ENCODE measurements at regions not wholly inside any gene's neighbourhood (a gene's known extent, or its start where the extent isn't known, plus 50 kb on each side); places are given as distances from the start of the nearest gene placed in this dataset.
"Not testable (repeated sequence)": the region's sequence is repeated elsewhere in the genome, so short reads cannot be mapped to it uniquely, and the experiment has no call there.

GRCh38 chr2:95695613-95696012 lies 103.8 kb downstream of the TRIM43 start:
- no peak for DNase-seq (ENCODE audit: low spot score)
- intact Hi-C loops (cut with micrococcal nuclease): no loop called here
- peaks cover 15% of the 10 kb centered on the region for H3K27me3 Mint-ChIP-seq (ENCODE audit: low read depth)
- H3K4me1 Mint-ChIP-seq (ENCODE audit: low read depth): no peaks in the 10 kb centered on the region
- no peak overlapping the region for H3K27ac Mint-ChIP-seq
- H3K9me3 Mint-ChIP-seq: no peaks in the 10 kb centered on the region
- H3K36me3 Mint-ChIP-seq (ENCODE audit: low read depth): no peaks in the 10 kb centered on the region
- H3K4me3 Mint-ChIP-seq (ENCODE audit: low read depth): no peak overlapping the region

- Mint-ChIP-seq H3K27me3 (ENCODE audit: low read depth) (peaks cover 27% of the 10 kb centered on the region), H3K36me3 (ENCODE audit: low read depth) (no peaks in the 10 kb centered on the region), H3K4me1 (ENCODE audit: low read depth) (no peaks in the 10 kb centered on the region), H3K9me3 (no peaks in the 10 kb centered on the region), H3K27ac (no peak overlapping the region), H3K4me3 (ENCODE audit: low read depth) (no peak overlapping the region)
- intact Hi-C loops (cut with micrococcal nuclease): no loop called here
- DNase-seq (ENCODE audit: low spot score): no peak
Observed at GRCh38 chr2:95698146-95698545, 106.3 kb downstream of the TRIM43 start.

GRCh38 chr2:95699201-95700184 lies 107.7 kb downstream of the TRIM43 start:
- H3K36me3 Mint-ChIP-seq (ENCODE audit: low read depth); H3K27ac Mint-ChIP-seq; H3K4me3 Mint-ChIP-seq (ENCODE audit: low read depth); intact Hi-C loops (cut with micrococcal nuclease); DNase-seq (ENCODE audit: low spot score); H3K4me1 Mint-ChIP-seq (ENCODE audit: low read depth); H3K9me3 Mint-ChIP-seq: not testable (repeated sequence)
- peaks cover 30% of the 10 kb centered on the region for H3K27me3 Mint-ChIP-seq (ENCODE audit: low read depth)

- no peak overlapping the region for H3K4me3 Mint-ChIP-seq (ENCODE audit: low read depth)
Observed at GRCh38 chr2:95700519-95700918, 108.7 kb downstream of the TRIM43 start.

GRCh38 chr2:95702471-95702870 lies 110.7 kb downstream of the TRIM43 start:
- no peaks in the 10 kb centered on the region for H3K36me3 Mint-ChIP-seq (ENCODE audit: low read depth)
- intact Hi-C loops (cut with micrococcal nuclease): no loop called here
- H3K27ac Mint-ChIP-seq: no peak overlapping the region
- H3K4me1 Mint-ChIP-seq (ENCODE audit: low read depth): no peaks in the 10 kb centered on the region
- H3K9me3 Mint-ChIP-seq: no peaks in the 10 kb centered on the region
- DNase-seq (ENCODE audit: low spot score): no peak
- peaks cover 24% of the 10 kb centered on the region for H3K27me3 Mint-ChIP-seq (ENCODE audit: low read depth)
- H3K4me3 Mint-ChIP-seq (ENCODE audit: low read depth): no peak overlapping the region

More at GRCh38 chr2:95700519-95700918, 108.7 kb downstream of the TRIM43 start:
- Mint-ChIP-seq H3K36me3 (ENCODE audit: low read depth) (no peaks in the 10 kb centered on the region), H3K9me3 (no peaks in the 10 kb centered on the region), H3K4me1 (ENCODE audit: low read depth) (no peaks in the 10 kb centered on the region), H3K27ac (no peak overlapping the region), H3K27me3 (ENCODE audit: low read depth) (peaks cover 30% of the 10 kb centered on the region)
- intact Hi-C loops (cut with micrococcal nuclease): no loop called here
- DNase-seq (ENCODE audit: low spot score): no peak

- H3K27me3 Mint-ChIP-seq (ENCODE audit: low read depth); H3K27ac Mint-ChIP-seq; DNase-seq (ENCODE audit: low spot score); H3K4me1 Mint-ChIP-seq (ENCODE audit: low read depth); H3K36me3 Mint-ChIP-seq (ENCODE audit: low read depth); H3K9me3 Mint-ChIP-seq; intact Hi-C loops (cut with micrococcal nuclease); H3K4me3 Mint-ChIP-seq (ENCODE audit: low read depth): not testable (repeated sequence)
Observed at GRCh38 chr2:95707161-95707560, 115.4 kb downstream of the TRIM43 start.

GRCh38 chr2:95707837-95708236 lies 116.0 kb downstream of the TRIM43 start:
- H3K27ac Mint-ChIP-seq: no peak overlapping the region
- no peak overlapping the region for H3K4me3 Mint-ChIP-seq (ENCODE audit: low read depth)
- no peaks in the 10 kb centered on the region for H3K4me1 Mint-ChIP-seq (ENCODE audit: low read depth)
- peaks cover 5% of the 10 kb centered on the region for H3K27me3 Mint-ChIP-seq (ENCODE audit: low read depth)
- intact Hi-C loops (cut with micrococcal nuclease): no loop called here
- no peak for DNase-seq (ENCODE audit: low spot score)
- H3K36me3 Mint-ChIP-seq (ENCODE audit: low read depth): no peaks in the 10 kb centered on the region
- H3K9me3 Mint-ChIP-seq: no peaks in the 10 kb centered on the region

- Mint-ChIP-seq H3K4me3 (ENCODE audit: low read depth) (no peak overlapping the region), H3K4me1 (ENCODE audit: low read depth) (no peaks in the 10 kb centered on the region), H3K27ac (no peak overlapping the region), H3K36me3 (ENCODE audit: low read depth) (no peaks in the 10 kb centered on the region), H3K27me3 (ENCODE audit: low read depth) (no peaks in the 10 kb centered on the region), H3K9me3 (no peaks in the 10 kb centered on the region)
- intact Hi-C loops (cut with micrococcal nuclease): no loop called here
- DNase-seq (ENCODE audit: low spot score): no peak
Observed at GRCh38 chr2:95709831-95710230, 118.0 kb downstream of the TRIM43 start.

GRCh38 chr2:95713470-95714177 lies 121.8 kb downstream of the TRIM43 start:
- DNase-seq (ENCODE audit: low spot score); H3K9me3 Mint-ChIP-seq; H3K36me3 Mint-ChIP-seq (ENCODE audit: low read depth); H3K4me1 Mint-ChIP-seq (ENCODE audit: low read depth); H3K4me3 Mint-ChIP-seq (ENCODE audit: low read depth); intact Hi-C loops (cut with micrococcal nuclease); H3K27ac Mint-ChIP-seq; H3K27me3 Mint-ChIP-seq (ENCODE audit: low read depth): not testable (repeated sequence)

- H3K4me1 Mint-ChIP-seq (ENCODE audit: low read depth); H3K27ac Mint-ChIP-seq; DNase-seq (ENCODE audit: low spot score); H3K9me3 Mint-ChIP-seq; H3K27me3 Mint-ChIP-seq (ENCODE audit: low read depth); intact Hi-C loops (cut with micrococcal nuclease); H3K36me3 Mint-ChIP-seq (ENCODE audit: low read depth); H3K4me3 Mint-ChIP-seq (ENCODE audit: low read depth): not testable (repeated sequence)
Observed at GRCh38 chr2:95714398-95714797, 122.6 kb downstream of the TRIM43 start.

- intact Hi-C loops (cut with micrococcal nuclease): no loop called here
- no peaks in the 10 kb centered on the region for H3K4me1 Mint-ChIP-seq (ENCODE audit: low read depth)
- no peak overlapping the region for H3K27ac Mint-ChIP-seq
- H3K27me3 Mint-ChIP-seq (ENCODE audit: low read depth): peaks cover 4% of the 10 kb centered on the region
- H3K36me3 Mint-ChIP-seq (ENCODE audit: low read depth): no peaks in the 10 kb centered on the region
- H3K4me3 Mint-ChIP-seq (ENCODE audit: low read depth): no peak overlapping the region
- DNase-seq (ENCODE audit: low spot score): no peak
- H3K9me3 Mint-ChIP-seq: no peaks in the 10 kb centered on the region
Observed at GRCh38 chr2:95719473-95720060, 127.8 kb downstream of the TRIM43 start.

GRCh38 chr2:95721726-95722125 lies 129.9 kb downstream of the TRIM43 start:
- no peak for DNase-seq (ENCODE audit: low spot score)
- intact Hi-C loops (cut with micrococcal nuclease): no loop called here
- Mint-ChIP-seq H3K9me3 (no peaks in the 10 kb centered on the region), H3K36me3 (ENCODE audit: low read depth) (no peaks in the 10 kb centered on the region), H3K27me3 (ENCODE audit: low read depth) (no peaks in the 10 kb centered on the region), H3K4me1 (ENCODE audit: low read depth) (no peaks in the 10 kb centered on the region), H3K4me3 (ENCODE audit: low read depth) (no peak overlapping the region), H3K27ac (no peak overlapping the region)

Measured in activated T-helper 2 cell treated with anti-CD3 and anti-CD28 coated beads, Interferon-gamma antibody, Interleukin-2, Interleukin-4, amounts not matched to agents 10 μg/mL and 5 μg/mL and 100 μg/mL, durations not matched to agents 14 hours and 24 hours and 36 hours (primary cell).